ENCODE measurements at regions not wholly inside any gene's neighbourhood (a gene's known extent, or its start where the extent isn't known, plus 50 kb on each side); places are given as distances from the start of the nearest gene placed in this dataset.

DNA sequence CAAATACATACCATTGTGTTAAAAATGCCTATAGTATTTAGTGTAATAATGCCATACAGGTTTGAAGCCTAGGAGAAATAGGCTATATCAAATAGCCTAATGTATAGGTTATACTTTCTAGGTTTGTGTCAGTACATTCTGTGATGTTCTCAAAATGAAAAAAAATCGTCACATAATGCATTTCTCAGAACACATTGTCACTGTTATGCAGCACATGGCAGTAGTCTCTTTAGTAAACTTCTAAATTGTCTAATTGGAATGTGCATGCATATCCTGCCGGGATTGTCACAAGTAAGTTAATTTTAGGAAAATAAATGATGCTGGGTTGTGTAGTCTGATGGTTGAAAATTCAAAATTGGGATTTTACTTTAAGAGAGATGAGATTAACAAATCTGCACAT, 920.1 kb upstream of the CNTN5 start:
- H2BK20ac ChIP-seq (ENCODE audit: low read depth, low read length) = no peak overlapping the region
- ATAC-seq (ENCODE audit: low read depth) (no peak), DNase-seq (no peak)
- no peaks in the 10 kb centered on the region for H3K27me3 ChIP-seq (ENCODE audit: control insufficient read depth, insufficient read depth, low read length)
- H4K20me1 ChIP-seq (ENCODE audit: insufficient read depth, low read length) = no peaks in the 10 kb centered on the region
- no peak for TF ChIP-seq CTCF (conservative IDR thresholded peaks at IDR 0.05; ENCODE audit: low read depth, low read length)
- TF ChIP-seq RCOR1 (IDR thresholded peaks at IDR 0.05; ENCODE audit: insufficient replicate concordance, low read length) = no peak
- TF ChIP-seq, protein P1, sequence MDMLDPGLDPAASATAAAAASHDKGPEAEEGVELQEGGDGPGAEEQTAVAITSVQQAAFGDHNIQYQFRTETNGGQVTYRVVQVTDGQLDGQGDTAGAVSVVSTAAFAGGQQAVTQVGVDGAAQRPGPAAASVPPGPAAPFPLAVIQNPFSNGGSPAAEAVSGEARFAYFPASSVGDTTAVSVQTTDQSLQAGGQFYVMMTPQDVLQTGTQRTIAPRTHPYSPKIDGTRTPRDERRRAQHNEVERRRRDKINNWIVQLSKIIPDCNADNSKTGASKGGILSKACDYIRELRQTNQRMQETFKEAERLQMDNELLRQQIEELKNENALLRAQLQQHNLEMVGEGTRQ (IDR thresholded peaks at IDR 0.05; ENCODE audit: low read depth, low read length) = no peak
- no peak for TF ChIP-seq SMC3 (IDR thresholded peaks at IDR 0.05; ENCODE audit: low read depth, low read length)
- no peak for TF ChIP-seq CEBPB (IDR thresholded peaks at IDR 0.05; ENCODE audit: low read depth, low read length)
- no peak for TF ChIP-seq CHD1 (IDR thresholded peaks at IDR 0.05; ENCODE audit: low read depth, low read length)
- no peak for TF ChIP-seq RFX5 (IDR thresholded peaks at IDR 0.05; ENCODE audit: low read depth, low read length)
- no peak for TF ChIP-seq FOS (IDR thresholded peaks at IDR 0.05; ENCODE audit: low read depth, low read length)
- no peak for TF ChIP-seq RAD21 (IDR thresholded peaks at IDR 0.05; ENCODE audit: low read length)
- TF ChIP-seq MXI1 (IDR thresholded peaks at IDR 0.05; ENCODE audit: borderline replicate concordance, low read depth, low read length) = no peak
- TF ChIP-seq MAZ (IDR thresholded peaks at IDR 0.05; ENCODE audit: borderline replicate concordance, low read depth, low read length) = no peak
- no peak for TF ChIP-seq MAFK (IDR thresholded peaks at IDR 0.05; ENCODE audit: low read depth, low read length)
- TF ChIP-seq POLR2A (IDR thresholded peaks at IDR 0.05; ENCODE audit: low read depth, low read length) = no peak
- no peak for TF ChIP-seq ELK1 (IDR thresholded peaks at IDR 0.05; ENCODE audit: borderline replicate concordance, low read depth, low read length)
- ChIA-PET CTCF (no interaction called here), POLR2A (ENCODE audit: unreplicated experiment) (no interaction called here)
- H3K14ac ChIP-seq (replicated peaks; ENCODE audit: low read depth, low read length) = no peak overlapping the region
- no CpG with 5 or more reads among the region's 2 CpGs for WGBS, 2 experiments (ENCODE audit: extremely low coverage in 2 of 2, insufficient read length in 1 of 2)
- no peaks in the 10 kb centered on the region for H3K9me3 ChIP-seq (ENCODE audit: control insufficient read depth, insufficient read depth, low read length)
- H2BK120ac ChIP-seq (ENCODE audit: low read depth, low read length) = no peak overlapping the region
- H3K36me3 ChIP-seq (ENCODE audit: control insufficient read depth, insufficient read depth, low read length) = no peaks in the 10 kb centered on the region
- H2AFZ ChIP-seq (replicated peaks; ENCODE audit: low read length, poor library complexity) = no peak overlapping the region
- no peak overlapping the region for H3K4ac ChIP-seq (ENCODE audit: low read depth, low read length)
- H3K79me1 ChIP-seq (ENCODE audit: low read depth in 1 of 2, low read length in 2 of 2) = no peaks in the 10 kb centered on the region
- no peak overlapping the region for H4K91ac ChIP-seq (ENCODE audit: insufficient read depth, low read depth, low read length)
- H2BK5ac ChIP-seq (ENCODE audit: low read depth, low read length, poor library complexity, severe bottlenecking) = no peak overlapping the region
- BruUV-seq (replicated peaks) = no TSS peak
- H2AK9ac ChIP-seq (replicated peaks; ENCODE audit: low read depth, low read length, poor library complexity) = no peak overlapping the region
- H3K9me1 ChIP-seq (ENCODE audit: insufficient read depth, low read length) = no peaks in the 10 kb centered on the region
- no peak overlapping the region for H3K4me2 ChIP-seq (ENCODE audit: low read depth, low read length)
- intact Hi-C loops (cut with micrococcal nuclease) = no loop called here
- dilution Hi-C loops (cut with HindIII; ENCODE audit: low sequenced_read_pairs, unreplicated experiment) = no loop called here
- in situ Hi-C loops (cut with MboI; ENCODE audit: low sequenced_read_pairs) = no loop called here
- H2BK15ac ChIP-seq (ENCODE audit: low read depth, low read length) = no peak overlapping the region
- no peak overlapping the region for H3K27ac ChIP-seq (ENCODE audit: insufficient read depth, low read length)
- no peak overlapping the region for H3K18ac ChIP-seq (ENCODE audit: low read depth, low read length)
- H4K8ac ChIP-seq (ENCODE audit: low read depth in 2 of 2, low read length in 2 of 2) = no peak overlapping the region
- no peaks in the 10 kb centered on the region for H3K4me1 ChIP-seq (ENCODE audit: control insufficient read depth, insufficient read depth, low read length)
- H3K23ac ChIP-seq (ENCODE audit: low read depth, low read length) = no peak overlapping the region
- H3K56ac ChIP-seq (ENCODE audit: extremely low read depth, insufficient read depth, low read length) = no peak overlapping the region
- H2AK5ac ChIP-seq (ENCODE audit: low read depth, low read length) = no peak overlapping the region
- no peak overlapping the region for H3K4me3 ChIP-seq (ENCODE audit: insufficient read depth, low read depth, low read length)
- no peak overlapping the region for H4K5ac ChIP-seq (ENCODE audit: low read depth, low read length)
- H3K9ac ChIP-seq (ENCODE audit: low read depth, low read length) = no peak overlapping the region

All from IMR-90 (cell line).